Neural cell (in vitro differentiated cells): ENCODE measurements at regions not wholly inside any gene's neighbourhood (a gene's known extent, or its start where the extent isn't known, plus 50 kb on each side); places are given as distances from the start of the nearest gene placed in this dataset.

ENCODE experiments used
- H2AFZ ChIP-seq: fragments of 200-600, 300-800 bp; sonication (generic), shearing (Covaris generic); 2 replicates; pipeline ENCODE4 v1.6.0; 2014; ENCODE audit warnings: low read depth, mild to moderate bottlenecking, antibody characterized with exemption, low read length, moderate library complexity
- H3F3A ChIP-seq: fragments of 200-600 bp; shearing (Covaris generic); 2 replicates; pipeline ENCODE4 v1.6.1; 2016; ENCODE audit warnings: mild to moderate bottlenecking, moderate library complexity, mixed read lengths, antibody characterized with exemption, low read length; ENCODE audit not compliant: insufficient read depth, poor library complexity, severe bottlenecking
- H3K27ac ChIP-seq: fragments of 200-600, 300-800 bp; sonication (generic), shearing (Covaris generic); 2 replicates; pipeline ENCODE4 v1.5.1; 2014; ENCODE audit warnings: mild to moderate bottlenecking, low read length, moderate library complexity
- H3K27me3 ChIP-seq: fragments of 300-800, 200-600 bp; sonication (generic), shearing (Covaris generic); 2 replicates; pipeline ENCODE4 v1.6.0; 2014; ENCODE audit warnings: mild to moderate bottlenecking, low read depth, low read length, moderate library complexity; ENCODE audit not compliant: insufficient read depth
- H3K36me3 ChIP-seq: fragments of 300-800, 200-600 bp; sonication (generic), shearing (Covaris generic); 2 replicates; pipeline ENCODE4 v1.5.1; 2014; ENCODE audit warnings: mild to moderate bottlenecking, antibody characterized with exemption, low read length, moderate library complexity; ENCODE audit not compliant: insufficient read depth
- H3K4me2 ChIP-seq: fragments of 300-800, 200-600 bp; sonication (generic), shearing (Covaris generic); 2 replicates; pipeline ENCODE4 v1.6.0; 2014; ENCODE audit warnings: mild to moderate bottlenecking, low read length
- H3K4me3 ChIP-seq: fragments of 300-800, 200-600 bp; sonication (generic), shearing (Covaris generic); 2 replicates; pipeline ENCODE4 v1.5.1; 2014; ENCODE audit warnings: mild to moderate bottlenecking, low read length, moderate library complexity
- H3K79me2 ChIP-seq: fragments of 200-600 bp; shearing (Covaris generic); replicated peaks from 2 replicates; pipeline ENCODE4 v1.6.0; 2014; ENCODE audit warnings: mild to moderate bottlenecking, low read length, moderate library complexity; ENCODE audit not compliant: insufficient read depth
- H3K9ac ChIP-seq: fragments of 300-800, 200-600 bp; sonication (generic), shearing (Covaris generic); 2 replicates; pipeline ENCODE4 v1.6.1; 2016; ENCODE audit warnings: mild to moderate bottlenecking, low read length, mixed read lengths
- H3K9me2 ChIP-seq: fragments of 200-600 bp; shearing (Covaris generic); 2 replicates; pipeline ENCODE4 v1.6.1; 2016; ENCODE audit warnings: mild to moderate bottlenecking, low read length, mixed read lengths; ENCODE audit not compliant: insufficient read depth
- H3K9me3 ChIP-seq: fragments of 200-600, 300-800 bp; sonication (generic), shearing (Covaris generic); 2 replicates; pipeline ENCODE4 v1.6.1; 2016; ENCODE audit warnings: mild to moderate bottlenecking, mixed run types, low read length, moderate library complexity, mixed read lengths
- H4K20me1 ChIP-seq: fragments of 200-600 bp; shearing (Covaris generic); 2 replicates; pipeline ENCODE4 v1.6.1; 2016; ENCODE audit warnings: mild to moderate bottlenecking, mixed run types; ENCODE audit not compliant: insufficient read depth
- EP300 ChIP-seq: fragments of 450-650 bp; conservative IDR thresholded peaks from 2 replicates; pipeline ENCODE4 v1.6.1; 2014; ENCODE audit warnings: antibody characterized with exemption, mild to moderate bottlenecking, moderate library complexity; ENCODE audit not compliant: poor library complexity, severe bottlenecking
- EZH2 ChIP-seq: fragments of 200-600, 300-800 bp; shearing (Covaris generic), sonication (generic); IDR thresholded peaks from 2 replicates; pipeline ENCODE4 v1.6.1; 2014; ENCODE audit warnings: antibody characterized with exemption, low read length, borderline replicate concordance, mild to moderate bottlenecking; ENCODE audit not compliant: insufficient read depth, poor library complexity, severe bottlenecking
- MXI1 ChIP-seq: fragments of 450-650 bp; conservative IDR thresholded peaks from 2 replicates; pipeline ENCODE4 v1.6.1; 2014; ENCODE audit warnings: antibody characterized with exemption, mild to moderate bottlenecking; ENCODE audit not compliant: poor library complexity, severe bottlenecking
- POLR2AphosphoS5 ChIP-seq: IDR thresholded peaks from 2 replicates; pipeline ENCODE4 v1.6.1; 2012
- RAD21 ChIP-seq: fragments of 450-650 bp; conservative IDR thresholded peaks from 2 replicates; pipeline ENCODE4 v1.6.1; 2014; ENCODE audit warnings: antibody characterized with exemption, mild to moderate bottlenecking, moderate library complexity
- SMC3 ChIP-seq: fragments of 450-650 bp; conservative IDR thresholded peaks from 2 replicates; pipeline ENCODE4 v1.6.1; 2014; ENCODE audit warnings: antibody characterized with exemption, mild to moderate bottlenecking, moderate library complexity; ENCODE audit not compliant: poor library complexity
- TAF1 ChIP-seq: IDR thresholded peaks from 2 replicates; pipeline ENCODE4 v1.6.1; 2012; ENCODE audit warnings: low read depth
- TF ChIP-seq, protein P1 (sequence below): fragments of 450-650 bp; IDR thresholded peaks from 2 replicates; pipeline ENCODE4 v1.5.1; 2014; ENCODE audit warnings: antibody characterized with exemption, mild to moderate bottlenecking, moderate library complexity; ENCODE audit not compliant: poor library complexity, severe bottlenecking
- TF ChIP-seq, protein P2 (sequence below): IDR thresholded peaks from 2 replicates; pipeline ENCODE4 v1.6.1; 2012; ENCODE audit warnings: borderline replicate concordance

DNA sequence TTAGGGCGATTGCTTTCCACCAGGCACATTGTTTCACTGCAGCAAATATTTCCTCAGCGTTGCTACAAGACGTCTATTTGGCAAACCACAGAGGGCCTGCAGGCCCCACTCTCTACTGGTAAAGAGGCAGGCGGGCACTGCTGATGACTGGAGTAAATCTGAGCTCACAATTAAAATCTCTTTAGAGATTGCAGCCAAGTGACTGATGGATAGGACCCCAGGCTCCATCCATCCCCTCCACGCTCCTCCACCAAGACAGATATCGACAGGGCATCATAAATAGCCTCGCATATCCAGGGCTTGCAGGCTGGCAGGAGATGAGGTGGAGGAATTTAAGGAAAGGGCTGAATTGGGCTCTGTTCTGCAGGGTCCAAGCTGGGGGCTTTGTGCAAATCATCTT, 50.4 kb upstream of the MDGA1 start:
- no peaks in the 10 kb centered on the region for H3K9me3 ChIP-seq
- H3K4me2 ChIP-seq, result no peak overlapping the region
- no peaks in the 10 kb centered on the region for H3K9me2 ChIP-seq
- no peaks in the 10 kb centered on the region for H3K79me2 ChIP-seq
- no peaks in the 10 kb centered on the region for H3K27me3 ChIP-seq
- H3F3A ChIP-seq, result no peaks in the 10 kb centered on the region
- no peaks in the 10 kb centered on the region for H3K36me3 ChIP-seq
- H4K20me1 ChIP-seq, result no peaks in the 10 kb centered on the region
- H2AFZ ChIP-seq, result no peak overlapping the region
- H3K9ac ChIP-seq, result no peak overlapping the region
- H3K4me3 ChIP-seq, result no peak overlapping the region
- H3K27ac ChIP-seq, result no peak overlapping the region
- TF ChIP-seq TAF1 (no peak), RAD21 (no peak), POLR2AphosphoS5 (no peak), MXI1 (no peak), EZH2 (no peak), SMC3 (no peak), EP300 (no peak)
- TF ChIP-seq, protein P1, sequence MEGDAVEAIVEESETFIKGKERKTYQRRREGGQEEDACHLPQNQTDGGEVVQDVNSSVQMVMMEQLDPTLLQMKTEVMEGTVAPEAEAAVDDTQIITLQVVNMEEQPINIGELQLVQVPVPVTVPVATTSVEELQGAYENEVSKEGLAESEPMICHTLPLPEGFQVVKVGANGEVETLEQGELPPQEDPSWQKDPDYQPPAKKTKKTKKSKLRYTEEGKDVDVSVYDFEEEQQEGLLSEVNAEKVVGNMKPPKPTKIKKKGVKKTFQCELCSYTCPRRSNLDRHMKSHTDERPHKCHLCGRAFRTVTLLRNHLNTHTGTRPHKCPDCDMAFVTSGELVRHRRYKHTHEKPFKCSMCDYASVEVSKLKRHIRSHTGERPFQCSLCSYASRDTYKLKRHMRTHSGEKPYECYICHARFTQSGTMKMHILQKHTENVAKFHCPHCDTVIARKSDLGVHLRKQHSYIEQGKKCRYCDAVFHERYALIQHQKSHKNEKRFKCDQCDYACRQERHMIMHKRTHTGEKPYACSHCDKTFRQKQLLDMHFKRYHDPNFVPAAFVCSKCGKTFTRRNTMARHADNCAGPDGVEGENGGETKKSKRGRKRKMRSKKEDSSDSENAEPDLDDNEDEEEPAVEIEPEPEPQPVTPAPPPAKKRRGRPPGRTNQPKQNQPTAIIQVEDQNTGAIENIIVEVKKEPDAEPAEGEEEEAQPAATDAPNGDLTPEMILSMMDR, result no peak
- TF ChIP-seq, protein P2, sequence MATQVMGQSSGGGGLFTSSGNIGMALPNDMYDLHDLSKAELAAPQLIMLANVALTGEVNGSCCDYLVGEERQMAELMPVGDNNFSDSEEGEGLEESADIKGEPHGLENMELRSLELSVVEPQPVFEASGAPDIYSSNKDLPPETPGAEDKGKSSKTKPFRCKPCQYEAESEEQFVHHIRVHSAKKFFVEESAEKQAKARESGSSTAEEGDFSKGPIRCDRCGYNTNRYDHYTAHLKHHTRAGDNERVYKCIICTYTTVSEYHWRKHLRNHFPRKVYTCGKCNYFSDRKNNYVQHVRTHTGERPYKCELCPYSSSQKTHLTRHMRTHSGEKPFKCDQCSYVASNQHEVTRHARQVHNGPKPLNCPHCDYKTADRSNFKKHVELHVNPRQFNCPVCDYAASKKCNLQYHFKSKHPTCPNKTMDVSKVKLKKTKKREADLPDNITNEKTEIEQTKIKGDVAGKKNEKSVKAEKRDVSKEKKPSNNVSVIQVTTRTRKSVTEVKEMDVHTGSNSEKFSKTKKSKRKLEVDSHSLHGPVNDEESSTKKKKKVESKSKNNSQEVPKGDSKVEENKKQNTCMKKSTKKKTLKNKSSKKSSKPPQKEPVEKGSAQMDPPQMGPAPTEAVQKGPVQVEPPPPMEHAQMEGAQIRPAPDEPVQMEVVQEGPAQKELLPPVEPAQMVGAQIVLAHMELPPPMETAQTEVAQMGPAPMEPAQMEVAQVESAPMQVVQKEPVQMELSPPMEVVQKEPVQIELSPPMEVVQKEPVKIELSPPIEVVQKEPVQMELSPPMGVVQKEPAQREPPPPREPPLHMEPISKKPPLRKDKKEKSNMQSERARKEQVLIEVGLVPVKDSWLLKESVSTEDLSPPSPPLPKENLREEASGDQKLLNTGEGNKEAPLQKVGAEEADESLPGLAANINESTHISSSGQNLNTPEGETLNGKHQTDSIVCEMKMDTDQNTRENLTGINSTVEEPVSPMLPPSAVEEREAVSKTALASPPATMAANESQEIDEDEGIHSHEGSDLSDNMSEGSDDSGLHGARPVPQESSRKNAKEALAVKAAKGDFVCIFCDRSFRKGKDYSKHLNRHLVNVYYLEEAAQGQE, result no peak
